SU-DHL-6 (cell line): ENCODE measurements at regions not wholly inside any gene's neighbourhood (a gene's known extent, or its start where the extent isn't known, plus 50 kb on each side); places are given as distances from the start of the nearest gene placed in this dataset.

Experiments used
- H2AFZ ChIP-seq: fragments of 200-600 bp; sonication (generic); 2 replicates; pipeline ENCODE4 v1.6.1; 2014; ENCODE audit warnings: low read depth, mild to moderate bottlenecking, moderate library complexity, mixed read lengths, antibody characterized with exemption, low read length; ENCODE audit not compliant: severe bottlenecking
- H3F3A ChIP-seq: fragments of 200-600 bp; shearing (Covaris generic); 2 replicates; pipeline ENCODE4 v1.6.0; 2016; ENCODE audit warnings: antibody characterized with exemption, mild to moderate bottlenecking; ENCODE audit not compliant: insufficient read depth
- H3K27ac ChIP-seq: fragments of 200-600 bp; sonication (generic); 2 replicates; pipeline ENCODE4 v1.5.1; 2016; ENCODE audit warnings: low read depth, mild to moderate bottlenecking, low read length, moderate library complexity, mixed read lengths
- H3K27me3 ChIP-seq: fragments of 200-600 bp; sonication (generic), shearing (Covaris generic); 2 replicates; pipeline ENCODE4 v1.6.0; 2014; ENCODE audit warnings: mild to moderate bottlenecking, low read length
- H3K36me3 ChIP-seq: fragments of 200-600 bp; sonication (generic); 2 replicates; pipeline ENCODE4 v1.6.1; 2014; ENCODE audit warnings: mild to moderate bottlenecking, low read length, mixed read lengths
- H3K4me2 ChIP-seq: fragments of 300-600, 200-600 bp; shearing (Covaris generic), sonication (generic); 2 replicates; pipeline ENCODE4 v1.6.0; 2014; ENCODE audit warnings: low read length, low read depth, mild to moderate bottlenecking; ENCODE audit not compliant: poor library complexity, severe bottlenecking
- H3K4me3 ChIP-seq: fragments of 200-600 bp; sonication (generic); 2 replicates; pipeline ENCODE4 v1.5.1; 2014; ENCODE audit warnings: antibody characterized with exemption, low read length, mild to moderate bottlenecking, mixed read lengths; ENCODE audit not compliant: insufficient read depth, poor library complexity, severe bottlenecking
- H3K79me2 ChIP-seq: fragments of 200-600 bp; sonication (generic); 2 replicates; pipeline ENCODE4 v1.6.1; 2014; ENCODE audit warnings: mild to moderate bottlenecking, low read length, moderate library complexity; ENCODE audit not compliant: insufficient read depth
- H3K9ac ChIP-seq: fragments of 200-600 bp; sonication (generic); 2 replicates; pipeline ENCODE4 v1.7.0; 2014; ENCODE audit warnings: mild to moderate bottlenecking, low read length
- H3K9me2 ChIP-seq: fragments of 200-600 bp; sonication (generic); replicated peaks from 2 replicates; pipeline ENCODE4 v1.6.1; 2014; ENCODE audit warnings: low read length; ENCODE audit not compliant: insufficient read depth
- H3K9me3 ChIP-seq: fragments of 200-600 bp; sonication (generic); 2 replicates; pipeline ENCODE4 v1.6.1; 2014; ENCODE audit warnings: low read length, mixed read lengths; ENCODE audit not compliant: insufficient read depth
- H4K20me1 ChIP-seq: fragments of 200-600 bp; sonication (generic); 2 replicates; pipeline ENCODE4 v1.6.1; 2014; ENCODE audit warnings: low read depth, mild to moderate bottlenecking, antibody characterized with exemption, low read length, moderate library complexity, mixed read lengths
- EZH2phosphoT487 ChIP-seq: fragments of 200-600 bp; sonication (generic), shearing (Covaris generic); conservative IDR thresholded peaks from 2 replicates; pipeline ENCODE4 v1.6.1; 2018; ENCODE audit warnings: mild to moderate bottlenecking, antibody characterized with exemption, low read length, moderate library complexity, mixed read lengths
- TF ChIP-seq, protein P1 (sequence below): fragments of 200-600 bp; sonication (generic); IDR thresholded peaks from one replicate; pipeline ENCODE4 v1.5.1; 2017; ENCODE audit warnings: antibody characterized with exemption, mild to moderate bottlenecking, low read length, moderate library complexity; ENCODE audit not compliant: insufficient read depth, poor library complexity, severe bottlenecking

- Histone ChIP-seq H3F3A (no peaks in the 10 kb centered on the region), H3K27ac (no peak overlapping the region)
Measured at GRCh38 chr5:28286566-28286965, 1248.2 kb upstream of the CDH9 start.

GRCh38 chr5:28284788-28285187, 1246.4 kb upstream of the CDH9 start:
- no peaks in the 10 kb centered on the region for H3F3A ChIP-seq
- H3K4me2 ChIP-seq: no peak overlapping the region
- H3K9me3 ChIP-seq: no peaks in the 10 kb centered on the region
- H3K4me3 ChIP-seq: no peak overlapping the region
- H2AFZ ChIP-seq: no peak overlapping the region
- no peaks in the 10 kb centered on the region for H4K20me1 ChIP-seq
- H3K36me3 ChIP-seq: no peaks in the 10 kb centered on the region
- H3K9me2 ChIP-seq: no peaks in the 10 kb centered on the region
- no peak overlapping the region for H3K27ac ChIP-seq
- H3K27me3 ChIP-seq: no peaks in the 10 kb centered on the region
- no peak overlapping the region for H3K9ac ChIP-seq
- no peaks in the 10 kb centered on the region for H3K79me2 ChIP-seq
- TF ChIP-seq EZH2phosphoT487: no peak
- TF ChIP-seq, protein P1, sequence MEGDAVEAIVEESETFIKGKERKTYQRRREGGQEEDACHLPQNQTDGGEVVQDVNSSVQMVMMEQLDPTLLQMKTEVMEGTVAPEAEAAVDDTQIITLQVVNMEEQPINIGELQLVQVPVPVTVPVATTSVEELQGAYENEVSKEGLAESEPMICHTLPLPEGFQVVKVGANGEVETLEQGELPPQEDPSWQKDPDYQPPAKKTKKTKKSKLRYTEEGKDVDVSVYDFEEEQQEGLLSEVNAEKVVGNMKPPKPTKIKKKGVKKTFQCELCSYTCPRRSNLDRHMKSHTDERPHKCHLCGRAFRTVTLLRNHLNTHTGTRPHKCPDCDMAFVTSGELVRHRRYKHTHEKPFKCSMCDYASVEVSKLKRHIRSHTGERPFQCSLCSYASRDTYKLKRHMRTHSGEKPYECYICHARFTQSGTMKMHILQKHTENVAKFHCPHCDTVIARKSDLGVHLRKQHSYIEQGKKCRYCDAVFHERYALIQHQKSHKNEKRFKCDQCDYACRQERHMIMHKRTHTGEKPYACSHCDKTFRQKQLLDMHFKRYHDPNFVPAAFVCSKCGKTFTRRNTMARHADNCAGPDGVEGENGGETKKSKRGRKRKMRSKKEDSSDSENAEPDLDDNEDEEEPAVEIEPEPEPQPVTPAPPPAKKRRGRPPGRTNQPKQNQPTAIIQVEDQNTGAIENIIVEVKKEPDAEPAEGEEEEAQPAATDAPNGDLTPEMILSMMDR: no peak

More at GRCh38 chr5:28286566-28286965, 1248.2 kb upstream of the CDH9 start:
- H4K20me1 ChIP-seq: no peaks in the 10 kb centered on the region
- TF ChIP-seq, protein P1: no peak
- TF ChIP-seq EZH2phosphoT487: no peak
- H3K9me3 ChIP-seq: no peaks in the 10 kb centered on the region
- no peak overlapping the region for H3K9ac ChIP-seq
- H3K79me2 ChIP-seq: no peaks in the 10 kb centered on the region
- no peaks in the 10 kb centered on the region for H3K27me3 ChIP-seq
- H3K36me3 ChIP-seq: no peaks in the 10 kb centered on the region
- H3K9me2 ChIP-seq: no peaks in the 10 kb centered on the region
- H2AFZ ChIP-seq: no peak overlapping the region
- H3K4me3 ChIP-seq: no peak overlapping the region
- no peak overlapping the region for H3K4me2 ChIP-seq

GRCh38 chr5:28281351-28281750, 1243.0 kb upstream of the CDH9 start:
- Histone ChIP-seq H2AFZ (peak overlapping the region; percentile 61), H3F3A (no peaks in the 10 kb centered on the region), H3K79me2 (no peaks in the 10 kb centered on the region), H3K36me3 (no peaks in the 10 kb centered on the region), H4K20me1 (no peaks in the 10 kb centered on the region), H3K9me3 (no peaks in the 10 kb centered on the region), H3K9me2 (no peaks in the 10 kb centered on the region), H3K9ac (no peak overlapping the region), H3K4me3 (no peak overlapping the region), H3K4me2 (no peak overlapping the region), H3K27ac (no peak overlapping the region), H3K27me3 (no peaks in the 10 kb centered on the region)
- TF ChIP-seq, protein P1: no peak
- no peak for TF ChIP-seq EZH2phosphoT487

DNA sequence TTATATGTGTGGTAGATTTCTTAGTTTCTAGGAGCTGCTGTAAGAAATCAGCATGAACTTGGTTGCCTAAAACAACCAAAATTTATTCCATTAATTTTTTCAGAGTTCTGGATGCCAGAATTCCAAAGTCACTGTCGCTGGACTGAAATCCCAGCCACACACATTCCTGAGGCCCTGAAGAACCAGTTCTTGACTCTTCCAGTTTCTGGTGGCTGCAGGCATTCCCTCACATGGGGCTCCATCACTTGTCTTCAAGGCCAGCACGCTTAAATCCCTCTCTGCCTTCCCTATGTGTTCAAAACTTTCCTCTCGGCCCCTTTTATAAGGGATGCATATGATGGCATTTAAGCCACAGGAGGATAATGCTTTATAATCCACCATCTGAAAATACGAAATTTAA, 1237.5 kb upstream of the CDH9 start:
- TF ChIP-seq EZH2phosphoT487: no peak
- TF ChIP-seq, protein P1: no peak
- H3K4me3 ChIP-seq: no peak overlapping the region
- no peaks in the 10 kb centered on the region for H3F3A ChIP-seq
- H3K9ac ChIP-seq: no peak overlapping the region
- H3K79me2 ChIP-seq: no peaks in the 10 kb centered on the region
- no peak overlapping the region for H2AFZ ChIP-seq
- no peaks in the 10 kb centered on the region; the same call in 1 of the 2 replicates for H3K9me3 ChIP-seq
- no peaks in the 10 kb centered on the region for H3K9me2 ChIP-seq
- no peaks in the 10 kb centered on the region for H3K27me3 ChIP-seq
- no peaks in the 10 kb centered on the region for H3K36me3 ChIP-seq
- H3K27ac ChIP-seq: no peak overlapping the region
- H3K4me2 ChIP-seq: no peak overlapping the region
- H4K20me1 ChIP-seq: no peaks in the 10 kb centered on the region
